MM.1S (cell line): ENCODE measurements at regions not wholly inside any gene's neighbourhood (a gene's known extent, or its start where the extent isn't known, plus 50 kb on each side); places are given as distances from the start of the nearest gene placed in this dataset.

ENCODE experiments used
- DNase-seq: peaks from one replicate; pipeline ENCODE4 v3.0.0-alpha.2; 2015
- H2AFZ ChIP-seq: fragments of 300-600 bp; sonication (generic); 2 replicates; pipeline ENCODE4 v1.6.0; 2016; ENCODE audit warnings: antibody characterized with exemption, low read length
- H3F3A ChIP-seq: fragments of 300-600 bp; sonication (generic); 2 replicates; pipeline ENCODE4 v1.6.1; 2016; ENCODE audit warnings: mild to moderate bottlenecking, antibody characterized with exemption, low read length, moderate library complexity, mixed read lengths; ENCODE audit not compliant: insufficient read depth
- H3K27ac ChIP-seq: fragments of 300-600 bp; sonication (generic); 2 replicates; pipeline ENCODE4 v1.5.1; 2016; ENCODE audit warnings: mild to moderate bottlenecking, low read length
- H3K27me3 ChIP-seq: fragments of 300-600 bp; sonication (generic); replicated peaks from 2 replicates; pipeline ENCODE4 v1.6.0; 2016; ENCODE audit warnings: low read length; ENCODE audit not compliant: insufficient read depth
- H3K36me3 ChIP-seq: fragments of 300-600 bp; sonication (generic); replicated peaks from 2 replicates; pipeline ENCODE4 v1.6.1; 2016; ENCODE audit warnings: mild to moderate bottlenecking, low read length, mixed read lengths; ENCODE audit not compliant: insufficient read depth
- H3K4me1 ChIP-seq: fragments of 300-600 bp; sonication (generic); 2 replicates; pipeline ENCODE4 v1.6.1; 2016; ENCODE audit warnings: low read length, mixed read lengths
- H3K4me2 ChIP-seq: fragments of 300-600 bp; sonication (generic); 2 replicates; pipeline ENCODE4 v1.6.0; 2016; ENCODE audit warnings: low read depth, low read length
- H3K4me3 ChIP-seq: fragments of 300-600 bp; sonication (generic); 2 replicates; pipeline ENCODE4 v1.5.1; 2016; ENCODE audit warnings: low read length, mixed read lengths
- H3K79me2 ChIP-seq: fragments of 300-600 bp; sonication (generic); 2 replicates; pipeline ENCODE4 v1.6.1; 2016; ENCODE audit warnings: mixed run types, low read length, mixed read lengths
- H3K9ac ChIP-seq: fragments of 300-600 bp; sonication (generic); 2 replicates; pipeline ENCODE4 v1.6.1; 2016; ENCODE audit warnings: low read length, mixed read lengths
- H3K9me2 ChIP-seq: fragments of 300-600 bp; sonication (generic); replicated peaks from 2 replicates; pipeline ENCODE4 v1.6.1; 2016; ENCODE audit warnings: mild to moderate bottlenecking, low read length, mixed read lengths; ENCODE audit not compliant: insufficient read depth
- H3K9me3 ChIP-seq: fragments of 300-600 bp; sonication (generic); replicated peaks from 2 replicates; pipeline ENCODE4 v1.6.1; 2016; ENCODE audit warnings: mild to moderate bottlenecking, low read length, mixed read lengths; ENCODE audit not compliant: insufficient read depth
- H4K20me1 ChIP-seq: fragments of 300-600 bp; sonication (generic); 2 replicates; pipeline ENCODE4 v1.6.1; 2016; ENCODE audit warnings: mild to moderate bottlenecking, low read length, moderate library complexity, mixed read lengths; ENCODE audit not compliant: insufficient read depth
- CTCF ChIP-seq: fragments of 300-600 bp; sonication (generic); IDR thresholded peaks from 2 replicates; pipeline ENCODE4 v1.5.1; 2016; ENCODE audit warnings: antibody characterized with exemption, low read length, mixed read lengths
- EZH2 ChIP-seq: fragments of 300-600 bp; sonication (generic); optimal IDR thresholded peaks from 2 replicates; pipeline ENCODE3; 2017; ENCODE audit warnings: low read depth, mild to moderate bottlenecking, antibody characterized with exemption, low read length, mixed read lengths
- EZH2phosphoT487 ChIP-seq: fragments of 300-600 bp; sonication (generic); IDR thresholded peaks from 2 replicates; pipeline ENCODE4 v1.6.1; 2018; ENCODE audit warnings: antibody characterized with exemption, low read length

- Histone ChIP-seq H3K79me2 (no peaks in the 10 kb centered on the region), H3F3A (no peaks in the 10 kb centered on the region), H2AFZ (no peak overlapping the region), H4K20me1 (no peaks in the 10 kb centered on the region), H3K36me3 (no peaks in the 10 kb centered on the region), H3K9me2 (no peaks in the 10 kb centered on the region), H3K4me3 (no peak overlapping the region), H3K9ac (no peak overlapping the region), H3K4me2 (no peak overlapping the region), H3K27me3 (no peaks in the 10 kb centered on the region), H3K4me1 (no peaks in the 10 kb centered on the region), H3K9me3 (no peaks in the 10 kb centered on the region), H3K27ac (no peak overlapping the region)
- TF ChIP-seq EZH2phosphoT487, result no peak
- no peak for TF ChIP-seq EZH2
- no peak for TF ChIP-seq CTCF
- DNase-seq, result no peak
These were observed 94.7 kb upstream of the SMYD2 start for GRCh38 chr1:214186103-214186824.

GRCh38 chr1:214187121-214187900 lies 93.6 kb upstream of the SMYD2 start:
- no peaks in the 10 kb centered on the region for H3K36me3 ChIP-seq
- no peak for DNase-seq
- H3K9ac ChIP-seq, result no peak overlapping the region
- H4K20me1 ChIP-seq, result no peaks in the 10 kb centered on the region
- no peaks in the 10 kb centered on the region for H3F3A ChIP-seq
- H3K4me3 ChIP-seq, result no peak overlapping the region
- no peaks in the 10 kb centered on the region for H3K79me2 ChIP-seq
- no peak overlapping the region for H2AFZ ChIP-seq
- no peaks in the 10 kb centered on the region for H3K27me3 ChIP-seq
- no peaks in the 10 kb centered on the region for H3K4me1 ChIP-seq
- H3K27ac ChIP-seq, result no peak overlapping the region
- TF ChIP-seq EZH2phosphoT487 (no peak), EZH2 (no peak), CTCF (no peak)
- H3K9me3 ChIP-seq, result no peaks in the 10 kb centered on the region
- no peak overlapping the region for H3K4me2 ChIP-seq
- no peaks in the 10 kb centered on the region for H3K9me2 ChIP-seq

- DNase-seq, result no peak
- Histone ChIP-seq H3K79me2 (no peaks in the 10 kb centered on the region), H3K4me1 (no peaks in the 10 kb centered on the region), H2AFZ (no peak overlapping the region), H3K9me2 (no peaks in the 10 kb centered on the region), H3K4me2 (no peak overlapping the region), H3F3A (no peaks in the 10 kb centered on the region), H3K9me3 (no peaks in the 10 kb centered on the region), H4K20me1 (no peaks in the 10 kb centered on the region), H3K9ac (no peak overlapping the region), H3K4me3 (no peak overlapping the region), H3K36me3 (no peaks in the 10 kb centered on the region), H3K27me3 (no peaks in the 10 kb centered on the region), H3K27ac (no peak overlapping the region)
- TF ChIP-seq EZH2 (no peak), CTCF (no peak), EZH2phosphoT487 (no peak)
These were observed 93.0 kb upstream of the SMYD2 start for GRCh38 chr1:214187933-214188332.
